Heart left ventricle (tissue), 16 donors: ENCODE measurements at regions not wholly inside any gene's neighbourhood (a gene's known extent, or its start where the extent isn't known, plus 50 kb on each side); places are given as distances from the start of the nearest gene placed in this dataset.

Experiments used
- ATAC-seq, 4 donors: fragments of 200-7000 bp; cut with Tn5 transposase; one replicate each; pipeline ENCODE4 v1.9.1; 2020 to 2022; ENCODE audit warnings: moderate library complexity in 4 of 4, mild to moderate bottlenecking in 3 of 4, moderate number of reproducible peaks in 1 of 4
- DNase-seq, 5 donors: peaks; one replicate each; pipeline ENCODE4 v3.0.0-alpha.2; 2020
- H3K27ac ChIP-seq, 12 donors: fragments of 200-600 bp; sonication (generic) in 4 of 12; one replicate each; pipeline versions ENCODE4 v1.5.0 to v1.8.0; 2016 to 2022; ENCODE audit warnings: mild to moderate bottlenecking in 2 of 12
- H3K27me3 ChIP-seq, 9 donors: fragments of 200-600 bp; sonication (generic) in 2 of 9; one replicate each; pipeline versions ENCODE4 v1.5.1 to v1.8.0; 2016 to 2022; ENCODE audit warnings: mild to moderate bottlenecking in 3 of 9
- H3K36me3 ChIP-seq, 9 donors: fragments of 200-600 bp; sonication (generic) in 2 of 9; one replicate each; pipeline versions ENCODE4 v1.5.0 to v1.8.0; 2018 to 2022; ENCODE audit warnings: mild to moderate bottlenecking in 2 of 9
- H3K4me1 ChIP-seq, 12 donors: fragments of 200-600 bp; sonication (generic) in 4 of 12; one replicate each; pipeline versions ENCODE4 v1.5.0 to v1.8.0; 2016 to 2022; ENCODE audit warnings: mild to moderate bottlenecking in 3 of 12
- H3K4me3 ChIP-seq, 12 donors: fragments of 200-600 bp; sonication (generic) in 4 of 12; one replicate each; pipeline versions ENCODE4 v1.5.0 to v1.8.0; 2017 to 2022; ENCODE audit warnings: mild to moderate bottlenecking in 9 of 12, moderate library complexity in 4 of 12
- H3K9me3 ChIP-seq, 12 donors: fragments of 200-600 bp; sonication (generic) in 4 of 12; one replicate each; pipeline versions ENCODE4 v1.5.0 to v1.8.0; 2016 to 2022; ENCODE audit warnings: mild to moderate bottlenecking in 1 of 12
- CTCF ChIP-seq, 12 donors: fragments of 200-600 bp; sonication (generic) in 4 of 12; IDR thresholded peaks; one replicate each; pipeline versions ENCODE4 v1.5.0 to v1.8.0; 2018 to 2022; ENCODE audit warnings: antibody characterized with exemption in 12 of 12, mild to moderate bottlenecking in 5 of 12
- POLR2A ChIP-seq, 2 donors: fragments of 450-650 bp; IDR thresholded peaks; one replicate each; pipeline ENCODE4 v1.6.1; 2017; ENCODE audit warnings: antibody characterized with exemption in 2 of 2, mild to moderate bottlenecking in 2 of 2, moderate library complexity in 2 of 2
- WGBS, 4 donors: extraction: QIAGEN DNeasy Blood & Tissue Kit in 2 of 4; methylation state at CpG; one replicate each; pipeline versions ENCODE4 v1.1.5 to v1.1.7; 2013 to 2018; 5-methylcytosine and 5-hydroxymethylcytosine counted together
- intact Hi-C, 10 donors: fragments of 100-400 bp; cut with DNase I; formaldehyde crosslinking; loops; one replicate each; pipeline versions ENCODE4 v1.11.1 to v1.14.2; 2022
- donor health status: ischemic (EF 13 %, LVEDD 7.1; RV severe dilation, severe dysfunction).
- donor health status: healthy with polysubstance abuse.
- donor health status: DM: no; HTN: yes; CAD: no.
- donor health status: DM: no; HTN: no; CAD: no.
- donor health status: ischemic (EF 25% LVEDD 6.9; RV normal size, moderate dysfunction).
- donor health status: ischemic (EF 25% LVEDD 5.7; RV mildly dilated, moderate dysfunction).
- donor health status: healthy.
- donor health status: DM: yes; HTN: yes; CAD: no.
- donor health status: ischemic (EF 35%, LVEDD 5.7; RV mildly dilated, moderate dysfunction).
- donor health status: nonischemic (EF 11% LVEDD 7.7; RV severe dilation, severe dysfunction).
- donor health status: DM: yes; HTN: yes; CAD: no.
- donor health status: PGD.
- donor health status: ischemic (EF 29% LVEDD 5.4; RV normal size, mild dysfunction).
- donor health status: nonischemic (EF 23%, LVEDD 6.1; RV moderate dilation, normal function).

- WGBS, 4 donors: 70 to 91% (median 89%) methylated on average over 2 of the region's 2 CpGs
- no peaks in the 10 kb centered on the region for H3K4me1 ChIP-seq
- DNase-seq: no peak
- no peak overlapping the region for H3K27ac ChIP-seq
- TF ChIP-seq POLR2A (IDR thresholded peaks at IDR 0.05) (no peak), CTCF (IDR thresholded peaks at IDR 0.05) (no peak)
- no peaks in the 10 kb centered on the region for H3K36me3 ChIP-seq
- ATAC-seq: no peak
- no peaks in the 10 kb centered on the region for H3K27me3 ChIP-seq
- H3K4me3 ChIP-seq: no peak overlapping the region
- H3K9me3 ChIP-seq: peaks cover 0 to 8% (median 0%) of the 10 kb centered on the region in 12 donors
- intact Hi-C loops: no loop called here
These were observed 177.2 kb downstream of the TRIML1 start for GRCh38 chr4:188316391-188316790.

DNA sequence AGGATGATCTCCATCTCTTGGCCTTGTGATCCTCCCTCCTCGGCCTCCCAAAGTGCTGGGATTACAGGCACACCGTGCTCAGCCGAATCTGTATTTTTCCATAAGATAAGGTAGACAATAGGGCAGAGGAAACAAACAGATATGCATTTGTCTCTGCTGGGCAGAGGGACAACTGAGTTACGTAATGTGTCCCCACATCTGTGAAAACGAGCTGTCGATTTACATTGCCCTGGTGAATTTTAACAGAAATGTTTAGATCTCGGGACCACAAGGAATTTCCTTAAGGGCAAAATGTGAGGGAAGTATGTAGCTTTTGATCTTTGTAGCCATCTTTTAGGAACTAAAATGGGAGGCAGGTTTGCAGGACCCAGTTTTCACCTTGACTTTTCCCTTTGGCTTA is 189.7 kb downstream of the TRIML1 start:
- 71 to 83% (median 78%) methylated on average over 7 of the region's 7 CpGs for WGBS, 4 donors

DNA sequence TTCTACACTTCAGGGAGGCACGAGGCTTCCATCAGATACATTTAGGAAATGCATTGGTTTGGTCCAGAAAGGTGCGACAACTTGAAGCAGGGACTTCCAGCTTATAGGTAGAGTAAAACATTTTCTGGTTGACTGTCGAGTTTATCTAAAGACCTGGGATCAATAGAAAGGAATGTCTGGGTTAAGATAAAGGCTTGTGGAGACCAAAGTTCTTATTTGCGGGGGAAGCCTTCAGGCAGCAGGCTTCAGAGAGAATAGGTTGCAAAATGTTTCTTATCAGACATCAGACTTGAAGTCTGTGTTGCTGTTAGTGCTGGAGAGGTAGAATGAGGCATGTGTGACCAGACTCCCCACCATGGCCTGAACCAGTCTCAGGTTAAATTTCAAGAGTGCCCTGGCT is 190.3 kb downstream of the TRIML1 start:
- H3K4me1 ChIP-seq: no peaks in the 10 kb centered on the region
- TF ChIP-seq CTCF (IDR thresholded peaks at IDR 0.05) (no peak), POLR2A (IDR thresholded peaks at IDR 0.05) (no peak)
- intact Hi-C loops: no loop called here
- H3K4me3 ChIP-seq: no peak overlapping the region
- H3K9me3 ChIP-seq: no peaks in the 10 kb centered on the region
- H3K36me3 ChIP-seq: no peaks in the 10 kb centered on the region
- H3K27me3 ChIP-seq: no peaks in the 10 kb centered on the region
- no peak for DNase-seq
- ATAC-seq: no peak
- no peak overlapping the region for H3K27ac ChIP-seq
- WGBS, 4 donors: 56 to 74% (median 66%) methylated on average over 4 of the region's 4 CpGs

More for the DNA sequence above, 189.7 kb downstream of the TRIML1 start:
- ATAC-seq: no peak
- Histone ChIP-seq H3K27me3 (no peaks in the 10 kb centered on the region), H3K4me3 (no peak overlapping the region), H3K9me3 (no peaks in the 10 kb centered on the region), H3K36me3 (no peaks in the 10 kb centered on the region), H3K27ac (no peak overlapping the region), H3K4me1 (no peaks in the 10 kb centered on the region)
- intact Hi-C loops: no loop called here
- DNase-seq: no peak
- no peak for TF ChIP-seq POLR2A (IDR thresholded peaks at IDR 0.05)
- TF ChIP-seq CTCF (IDR thresholded peaks at IDR 0.05): no peak

DNA sequence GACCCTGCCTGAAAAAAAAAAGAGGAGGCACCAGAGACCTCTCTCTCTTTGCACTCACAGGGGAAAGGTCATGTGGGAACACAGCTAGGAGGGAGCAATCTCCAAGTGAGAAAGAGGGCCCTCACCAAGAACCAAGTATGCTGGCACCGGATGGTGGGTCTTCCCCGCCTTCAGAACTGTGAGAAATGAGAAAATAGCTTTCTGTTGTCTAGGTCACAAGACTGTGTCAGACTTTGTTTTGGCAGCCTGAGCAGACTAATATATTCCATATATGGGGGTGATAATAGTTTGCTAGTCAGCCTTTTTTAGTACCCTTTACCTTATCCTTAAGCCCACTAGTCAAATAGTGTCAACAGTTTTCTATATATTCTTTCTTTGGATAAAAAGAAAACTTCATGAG is 193.0 kb downstream of the TRIML1 start:
- Histone ChIP-seq H3K36me3 (no peaks in the 10 kb centered on the region), H3K27ac (no peak overlapping the region), H3K9me3 (peaks cover 0 to 3% (median 0%) of the 10 kb centered on the region in 12 donors), H3K4me1 (no peaks in the 10 kb centered on the region), H3K27me3 (no peaks in the 10 kb centered on the region), H3K4me3 (no peak overlapping the region)
- DNase-seq (no peak), ATAC-seq (no peak)
- intact Hi-C loops: no loop called here
- 81 to 83% (median 82%) methylated on average over 2 of the region's 2 CpGs for WGBS, 4 donors
- no peak for TF ChIP-seq POLR2A (IDR thresholded peaks at IDR 0.05)
- no peak for TF ChIP-seq CTCF (IDR thresholded peaks at IDR 0.05)
